ENCODE measurements at regions not wholly inside any gene's neighbourhood (a gene's known extent, or its start where the extent isn't known, plus 50 kb on each side); places are given as distances from the start of the nearest gene placed in this dataset.

DNA sequence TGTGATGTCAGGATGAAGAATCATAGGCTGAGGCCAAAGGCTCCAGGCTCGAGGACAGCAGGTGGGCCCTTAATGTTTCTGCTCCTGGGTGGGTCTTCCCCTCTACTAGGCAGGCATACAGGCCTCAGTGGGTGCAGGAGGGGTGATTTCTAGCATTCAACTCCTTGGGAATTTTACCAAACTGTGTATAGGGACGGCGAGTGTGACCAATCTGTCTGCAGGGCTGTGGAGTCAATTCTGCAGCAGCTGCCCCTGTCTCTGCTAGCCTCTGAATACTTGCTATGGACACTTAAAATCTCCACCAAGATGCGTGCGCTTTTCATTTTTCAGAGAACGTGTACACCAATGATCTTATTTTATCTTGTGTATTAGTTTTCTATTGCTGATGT lies 115.5 kb downstream of the WDR11 start:
- no peak for TF ChIP-seq FOXA1 (IDR thresholded peaks at IDR 0.05)
- TF ChIP-seq SP1 (IDR thresholded peaks at IDR 0.05) = no peak
- TF ChIP-seq SUZ12 (IDR thresholded peaks at IDR 0.05) = no peak
- no peak for TF ChIP-seq ZNF384 (IDR thresholded peaks at IDR 0.05)
- TF ChIP-seq TARDBP (IDR thresholded peaks at IDR 0.05) = no peak
- TF ChIP-seq, protein P1, sequence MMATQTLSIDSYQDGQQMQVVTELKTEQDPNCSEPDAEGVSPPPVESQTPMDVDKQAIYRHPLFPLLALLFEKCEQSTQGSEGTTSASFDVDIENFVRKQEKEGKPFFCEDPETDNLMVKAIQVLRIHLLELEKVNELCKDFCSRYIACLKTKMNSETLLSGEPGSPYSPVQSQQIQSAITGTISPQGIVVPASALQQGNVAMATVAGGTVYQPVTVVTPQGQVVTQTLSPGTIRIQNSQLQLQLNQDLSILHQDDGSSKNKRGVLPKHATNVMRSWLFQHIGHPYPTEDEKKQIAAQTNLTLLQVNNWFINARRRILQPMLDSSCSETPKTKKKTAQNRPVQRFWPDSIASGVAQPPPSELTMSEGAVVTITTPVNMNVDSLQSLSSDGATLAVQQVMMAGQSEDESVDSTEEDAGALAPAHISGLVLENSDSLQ (IDR thresholded peaks at IDR 0.05) = no peak
- TF ChIP-seq BHLHE40 (IDR thresholded peaks at IDR 0.05; ENCODE audit: borderline replicate concordance) = no peak
- TF ChIP-seq FOXM1 (IDR thresholded peaks at IDR 0.05; ENCODE audit: borderline replicate concordance) = no peak
- TF ChIP-seq ELF4 (IDR thresholded peaks at IDR 0.05) = no peak
- no peak; the same call in 1 of the 2 replicates for TF ChIP-seq L3MBTL2 (conservative IDR thresholded peaks at IDR 0.05)
- no peak for TF ChIP-seq FOXK2 (IDR thresholded peaks at IDR 0.05)
- no peak for TF ChIP-seq HDGF (IDR thresholded peaks at IDR 0.05; ENCODE audit: borderline replicate concordance)
- TF ChIP-seq LEF1 (IDR thresholded peaks at IDR 0.05; ENCODE audit: borderline replicate concordance) = no peak
- ChIA-PET CTCF (interaction anchor here (0.6 to 2.5 kb wide), 4 partner anchors 18 to 1904 kb away, joined by 3 to 10 read pairs (median 4); no protein-coding TSS in a partner anchor), POLR2A (interaction anchor here (0.7 to 2.7 kb wide), 8 partner anchors 9 to 428 kb away, joined by 3 to 27 read pairs (median 4); no protein-coding TSS in a partner anchor)
- no peak for DNase-seq (ENCODE audit: extremely low spot score)

DNA sequence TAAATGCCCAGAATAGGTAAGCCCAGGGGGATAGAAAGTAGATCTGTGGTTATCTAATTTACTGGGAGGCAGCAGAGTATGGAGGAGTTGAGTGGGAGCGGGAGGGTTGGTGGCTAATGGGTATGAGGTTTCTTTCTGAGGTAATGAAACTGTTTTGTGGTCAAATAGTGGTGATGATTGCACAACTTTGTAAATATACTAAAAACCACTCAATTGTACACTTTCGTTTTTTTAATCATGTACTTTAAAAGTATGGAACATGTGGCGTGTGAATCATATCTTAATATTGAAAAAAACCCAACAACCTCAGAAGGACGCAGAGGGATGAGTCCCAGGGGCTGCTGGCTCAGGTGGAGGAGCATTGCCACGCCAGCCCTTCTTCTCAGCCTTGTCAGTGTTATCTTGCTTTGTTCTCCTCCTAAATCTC lies 118.1 kb downstream of the WDR11 start:
- DNase-seq (ENCODE audit: extremely low spot score) = no peak
- CTCF ChIA-PET = no interaction called here
- POLR2A ChIA-PET = no interaction called here
- TF ChIP-seq NFRKB (IDR thresholded peaks at IDR 0.05) = no peak
- TF ChIP-seq LEF1 (IDR thresholded peaks at IDR 0.05; ENCODE audit: borderline replicate concordance) = no peak
- no peak for TF ChIP-seq L3MBTL2 (conservative IDR thresholded peaks at IDR 0.05)
- no peak for TF ChIP-seq SUZ12 (IDR thresholded peaks at IDR 0.05)
- no peak for TF ChIP-seq ELF4 (IDR thresholded peaks at IDR 0.05)
- TF ChIP-seq HDGF (IDR thresholded peaks at IDR 0.05; ENCODE audit: borderline replicate concordance) = no peak
- TF ChIP-seq ARNT (IDR thresholded peaks at IDR 0.05) = no peak
- TF ChIP-seq FOXM1 (IDR thresholded peaks at IDR 0.05; ENCODE audit: borderline replicate concordance) = no peak
- no peak for TF ChIP-seq TARDBP (IDR thresholded peaks at IDR 0.05)
- TF ChIP-seq SP1 (IDR thresholded peaks at IDR 0.05) = no peak
- no peak for TF ChIP-seq BHLHE40 (IDR thresholded peaks at IDR 0.05; ENCODE audit: borderline replicate concordance)
- TF ChIP-seq, protein P1 (IDR thresholded peaks at IDR 0.05) = no peak

DNA sequence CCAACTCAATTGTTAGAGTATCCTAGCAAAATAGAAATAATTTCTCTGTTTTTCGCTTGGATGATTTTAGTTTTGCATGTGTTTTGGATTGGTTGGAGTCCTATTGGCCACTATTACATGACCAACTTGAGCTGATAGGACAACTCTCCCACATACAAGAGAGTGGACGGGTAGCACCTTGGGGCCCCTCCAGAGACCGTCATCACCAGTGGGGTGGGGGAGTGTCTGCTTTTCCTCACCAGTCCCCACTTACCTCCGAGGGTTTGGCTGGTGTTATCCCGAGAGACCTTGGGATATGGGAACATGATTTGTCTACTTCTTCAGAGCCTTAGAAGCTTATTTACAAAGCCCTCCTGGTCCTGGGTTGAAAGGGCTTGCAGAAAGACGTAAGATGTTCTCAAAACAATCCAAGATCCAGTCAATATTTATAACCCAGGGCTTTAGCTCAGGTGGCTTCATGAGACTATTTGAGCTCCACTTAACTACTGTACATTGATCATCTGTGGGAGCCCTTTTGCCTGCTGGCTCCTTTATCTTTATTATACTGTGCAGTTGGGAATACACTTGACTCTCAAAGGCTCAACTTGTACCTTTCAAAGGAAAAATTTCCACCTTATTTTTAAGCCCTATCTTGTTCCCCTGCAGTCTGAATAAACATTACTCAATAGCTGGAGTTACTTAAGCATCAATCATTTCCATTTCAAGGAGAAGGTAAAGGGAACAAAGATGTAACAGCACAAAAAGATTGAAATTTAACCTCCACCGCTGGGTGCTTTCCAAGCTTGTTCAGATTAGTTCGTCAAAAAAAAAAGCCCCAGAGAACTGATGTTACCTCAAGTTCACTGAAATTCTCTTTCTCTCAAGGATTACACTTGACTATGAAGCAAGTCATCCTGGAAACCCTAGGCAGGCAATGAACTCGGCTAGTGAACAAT lies 119.7 kb downstream of the WDR11 start:
- TF ChIP-seq NFRKB (IDR thresholded peaks at IDR 0.05) (no peak), FOXA1 (IDR thresholded peaks at IDR 0.05) (no peak), ZNF384 (IDR thresholded peaks at IDR 0.05) (no peak), LEF1 (IDR thresholded peaks at IDR 0.05; ENCODE audit: borderline replicate concordance) (no peak), SUZ12 (IDR thresholded peaks at IDR 0.05) (no peak), CTBP1 (IDR thresholded peaks at IDR 0.05; ENCODE audit: borderline replicate concordance) (peak; percentile 62; the same call in 1 of the 2 replicates)
- TF ChIP-seq, protein P1 (IDR thresholded peaks at IDR 0.05) = peak; percentile 77
- no peak for DNase-seq (ENCODE audit: extremely low spot score)
- CTCF ChIA-PET = interaction anchor here (1.4 kb wide), 1 partner anchor 22 kb away, joined by 6 read pairs; no protein-coding TSS in a partner anchor
- POLR2A ChIA-PET = interaction anchor here (1.2 to 1.3 kb wide), 2 partner anchors 8 to 22 kb away, joined by 3 to 4 read pairs; no protein-coding TSS in a partner anchor

- POLR2A ChIA-PET = interaction anchor here (1.2 kb wide), 1 partner anchor 7 kb away, joined by 4 read pairs; no protein-coding TSS in a partner anchor
- CTCF ChIA-PET = no interaction called here
- DNase-seq (ENCODE audit: extremely low spot score) = no peak
- no peak for TF ChIP-seq CTBP1 (IDR thresholded peaks at IDR 0.05; ENCODE audit: borderline replicate concordance)
- TF ChIP-seq ZNF384 (IDR thresholded peaks at IDR 0.05) = no peak
- TF ChIP-seq SUZ12 (IDR thresholded peaks at IDR 0.05) = no peak
- TF ChIP-seq TARDBP (IDR thresholded peaks at IDR 0.05) = no peak
- TF ChIP-seq FOXA1 (IDR thresholded peaks at IDR 0.05) = no peak
- TF ChIP-seq SP1 (IDR thresholded peaks at IDR 0.05) = no peak
- TF ChIP-seq FOXM1 (IDR thresholded peaks at IDR 0.05; ENCODE audit: borderline replicate concordance) = no peak
- no peak for TF ChIP-seq HDGF (IDR thresholded peaks at IDR 0.05; ENCODE audit: borderline replicate concordance)
- no peak for TF ChIP-seq LEF1 (IDR thresholded peaks at IDR 0.05; ENCODE audit: borderline replicate concordance)
- no peak for TF ChIP-seq BHLHE40 (IDR thresholded peaks at IDR 0.05; ENCODE audit: borderline replicate concordance)
- TF ChIP-seq ELF4 (IDR thresholded peaks at IDR 0.05) = no peak
- TF ChIP-seq ARNT (IDR thresholded peaks at IDR 0.05) = no peak
- no peak for TF ChIP-seq L3MBTL2 (conservative IDR thresholded peaks at IDR 0.05)
- TF ChIP-seq, protein P1 (IDR thresholded peaks at IDR 0.05) = no peak
- no peak for TF ChIP-seq FOXK2 (IDR thresholded peaks at IDR 0.05)
- no peak for TF ChIP-seq NFRKB (IDR thresholded peaks at IDR 0.05)
Measured at GRCh38 chr10:120971671-120972070, 120.5 kb downstream of the WDR11 start.

- POLR2A ChIA-PET = no interaction called here
- DNase-seq (ENCODE audit: extremely low spot score) = no peak
- CTCF ChIA-PET = no interaction called here
- TF ChIP-seq TARDBP (IDR thresholded peaks at IDR 0.05) (no peak), FOXA1 (IDR thresholded peaks at IDR 0.05) (no peak), BHLHE40 (IDR thresholded peaks at IDR 0.05; ENCODE audit: borderline replicate concordance) (no peak), SP1 (IDR thresholded peaks at IDR 0.05) (no peak), ZNF384 (IDR thresholded peaks at IDR 0.05) (no peak), CTBP1 (IDR thresholded peaks at IDR 0.05; ENCODE audit: borderline replicate concordance) (no peak), FOXK2 (IDR thresholded peaks at IDR 0.05) (no peak), L3MBTL2 (conservative IDR thresholded peaks at IDR 0.05) (no peak), SUZ12 (IDR thresholded peaks at IDR 0.05) (no peak), HDGF (IDR thresholded peaks at IDR 0.05; ENCODE audit: borderline replicate concordance) (no peak), ELF4 (IDR thresholded peaks at IDR 0.05) (no peak), LEF1 (IDR thresholded peaks at IDR 0.05; ENCODE audit: borderline replicate concordance) (no peak), FOXM1 (IDR thresholded peaks at IDR 0.05; ENCODE audit: borderline replicate concordance) (no peak)
Measured at GRCh38 chr10:120972259-120972658, 121.1 kb downstream of the WDR11 start.

Data from HEK293T (cell line).